ENCODE measurements at regions not wholly inside any gene's neighbourhood (a gene's known extent, or its start where the extent isn't known, plus 50 kb on each side); places are given as distances from the start of the nearest gene placed in this dataset.
A peak's percentile ranks its signal among the peaks of the same experiment; 100 is the strongest.

- H3K4me1 Mint-ChIP-seq (ENCODE audit: low read depth) = peaks cover 39% of the 10 kb centered on the region
- CTCF ChIA-PET = interaction anchor here (0.6 to 2.3 kb wide), 13 partner anchors 9 to 1873 kb away, joined by 3 to 14 read pairs (median 5); no protein-coding TSS in a partner anchor
- peak; percentile 89 for DNase-seq
- no peaks in the 10 kb centered on the region for H3K9me3 Mint-ChIP-seq (ENCODE audit: insufficient read depth)
- ATAC-seq = peak; percentile 87
- H3K27ac Mint-ChIP-seq = peak overlapping the region; percentile 84
- no peaks in the 10 kb centered on the region for H3K36me3 Mint-ChIP-seq (ENCODE audit: low read depth)
- H3K4me3 Mint-ChIP-seq = peak overlapping the region; percentile 75
- POLR2A ChIA-PET = no interaction called here
- no peaks in the 10 kb centered on the region for H3K27me3 Mint-ChIP-seq (ENCODE audit: low read depth)
Measured at GRCh38 chr12:98397323-98398105, 117.9 kb upstream of the TMPO start.

- POLR2A ChIA-PET = no interaction called here
- DNase-seq (peak; percentile 76), ATAC-seq (peak; percentile 81)
- H3K27ac Mint-ChIP-seq = peak overlapping the region; percentile 21
- H3K36me3 Mint-ChIP-seq (ENCODE audit: low read depth) = no peaks in the 10 kb centered on the region
- H3K27me3 Mint-ChIP-seq (ENCODE audit: low read depth) = no peaks in the 10 kb centered on the region
- H3K4me1 Mint-ChIP-seq (ENCODE audit: low read depth) = peaks cover 46% of the 10 kb centered on the region
- CTCF ChIA-PET = interaction anchor here (0.7 to 2.1 kb wide), 5 partner anchors 18 to 1250 kb away, joined by 3 to 8 read pairs (median 4); no protein-coding TSS in a partner anchor
- H3K4me3 Mint-ChIP-seq = peak overlapping the region; percentile 20
- H3K9me3 Mint-ChIP-seq (ENCODE audit: insufficient read depth) = no peaks in the 10 kb centered on the region
Measured at GRCh38 chr12:98399532-98399931, 115.9 kb upstream of the TMPO start.

DNA sequence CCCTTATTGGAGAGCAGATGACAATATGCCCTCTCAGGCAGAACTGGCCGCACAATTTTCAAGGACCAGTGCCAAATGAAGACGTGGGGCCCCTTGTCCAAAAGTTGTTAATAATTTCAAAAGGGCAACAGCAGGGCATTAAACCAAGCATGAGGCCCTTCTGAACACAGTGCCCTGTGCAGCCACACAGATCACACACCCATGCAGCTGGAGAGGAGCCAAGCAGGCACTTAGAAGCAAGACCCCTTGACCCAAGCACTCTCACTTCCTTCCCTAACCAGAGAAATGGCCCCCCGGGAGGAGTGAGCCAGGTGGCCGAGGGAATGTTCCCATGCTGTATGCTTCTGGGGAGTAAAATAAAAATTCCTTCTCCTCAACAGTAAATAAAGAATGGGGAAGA, 114.0 kb upstream of the TMPO start:
- H3K9me3 Mint-ChIP-seq (ENCODE audit: insufficient read depth) = no peaks in the 10 kb centered on the region
- peaks cover 52% of the 10 kb centered on the region for H3K4me1 Mint-ChIP-seq (ENCODE audit: low read depth)
- no peaks in the 10 kb centered on the region for H3K36me3 Mint-ChIP-seq (ENCODE audit: low read depth)
- no peak overlapping the region for H3K27ac Mint-ChIP-seq
- CTCF ChIA-PET = interaction anchor here (1.3 to 2.1 kb wide), 2 partner anchors 23 to 1415 kb away, joined by 3 to 4 read pairs; no protein-coding TSS in a partner anchor
- no peak for ATAC-seq
- H3K27me3 Mint-ChIP-seq (ENCODE audit: low read depth) = no peaks in the 10 kb centered on the region
- H3K4me3 Mint-ChIP-seq = no peak overlapping the region
- no peak for DNase-seq
- POLR2A ChIA-PET = no interaction called here

- H3K36me3 Mint-ChIP-seq (ENCODE audit: low read depth) = no peaks in the 10 kb centered on the region
- H3K4me1 Mint-ChIP-seq (ENCODE audit: low read depth) = peaks cover 48% of the 10 kb centered on the region
- ChIA-PET POLR2A (no interaction called here), CTCF (no interaction called here)
- DNase-seq (no peak), ATAC-seq (no peak)
- no peak overlapping the region for H3K4me3 Mint-ChIP-seq
- no peaks in the 10 kb centered on the region for H3K27me3 Mint-ChIP-seq (ENCODE audit: low read depth)
- no peaks in the 10 kb centered on the region for H3K9me3 Mint-ChIP-seq (ENCODE audit: insufficient read depth)
- H3K27ac Mint-ChIP-seq = no peak overlapping the region
Measured at GRCh38 chr12:98402091-98402490, 113.3 kb upstream of the TMPO start.

GRCh38 chr12:98402671-98403070, 112.7 kb upstream of the TMPO start:
- no peaks in the 10 kb centered on the region for H3K9me3 Mint-ChIP-seq (ENCODE audit: insufficient read depth)
- H3K27me3 Mint-ChIP-seq (ENCODE audit: low read depth) = no peaks in the 10 kb centered on the region
- H3K27ac Mint-ChIP-seq = no peak overlapping the region
- peaks cover 42% of the 10 kb centered on the region for H3K4me1 Mint-ChIP-seq (ENCODE audit: low read depth)
- ATAC-seq = no peak
- ChIA-PET POLR2A (no interaction called here), CTCF (no interaction called here)
- DNase-seq = no peak
- no peaks in the 10 kb centered on the region for H3K36me3 Mint-ChIP-seq (ENCODE audit: low read depth)
- H3K4me3 Mint-ChIP-seq = no peak overlapping the region

- POLR2A ChIA-PET = interaction anchor here (0.7 kb wide), 1 partner anchor 10 kb away, joined by 3 read pairs; no protein-coding TSS in a partner anchor
- DNase-seq = no peak
- H3K27me3 Mint-ChIP-seq (ENCODE audit: low read depth) = no peaks in the 10 kb centered on the region
- H3K4me3 Mint-ChIP-seq = no peak overlapping the region
- H3K4me1 Mint-ChIP-seq (ENCODE audit: low read depth) = peaks cover 36% of the 10 kb centered on the region
- CTCF ChIA-PET = no interaction called here
- H3K9me3 Mint-ChIP-seq (ENCODE audit: insufficient read depth) = no peaks in the 10 kb centered on the region
- H3K36me3 Mint-ChIP-seq (ENCODE audit: low read depth) = no peaks in the 10 kb centered on the region
- ATAC-seq = no peak
- no peak overlapping the region for H3K27ac Mint-ChIP-seq
Measured at GRCh38 chr12:98403385-98403784, 112.0 kb upstream of the TMPO start.

DNA sequence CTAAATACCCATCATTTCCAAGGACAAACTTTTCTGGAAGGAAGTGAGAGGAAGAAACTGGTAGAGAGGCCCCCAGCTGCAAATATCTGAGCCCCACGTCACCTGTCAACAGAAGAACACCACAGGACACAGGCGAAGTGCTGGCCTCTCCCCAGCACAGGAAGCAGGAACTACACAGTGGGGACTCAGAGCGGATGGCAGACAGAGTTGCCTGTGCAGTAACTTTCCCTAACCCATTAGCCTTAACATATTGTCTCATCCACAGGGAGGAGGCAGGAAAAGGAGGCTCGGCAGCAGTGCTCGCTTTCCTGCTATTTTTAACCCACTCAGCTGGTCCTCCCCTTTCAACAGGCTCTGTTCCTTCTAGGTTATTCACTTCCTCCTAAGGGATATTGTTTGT, 111.5 kb upstream of the TMPO start:
- peak overlapping the region; percentile 11 for H3K27ac Mint-ChIP-seq
- no peak for ATAC-seq
- H3K27me3 Mint-ChIP-seq (ENCODE audit: low read depth) = no peaks in the 10 kb centered on the region
- H3K4me3 Mint-ChIP-seq = no peak overlapping the region
- peaks cover 31% of the 10 kb centered on the region for H3K4me1 Mint-ChIP-seq (ENCODE audit: low read depth)
- CTCF ChIA-PET = no interaction called here
- no peaks in the 10 kb centered on the region for H3K36me3 Mint-ChIP-seq (ENCODE audit: low read depth)
- POLR2A ChIA-PET = interaction anchor here (0.7 kb wide), 1 partner anchor 9 kb away, joined by 3 read pairs; no protein-coding TSS in a partner anchor
- H3K9me3 Mint-ChIP-seq (ENCODE audit: insufficient read depth) = no peaks in the 10 kb centered on the region
- no peak for DNase-seq

- POLR2A ChIA-PET = no interaction called here
- CTCF ChIA-PET = interaction anchor here (1.7 kb wide), 1 partner anchor 9 kb away, joined by 6 read pairs; no protein-coding TSS in a partner anchor
- no peak for ATAC-seq
- no peak for DNase-seq
- Mint-ChIP-seq H3K4me1 (ENCODE audit: low read depth) (peaks cover 15% of the 10 kb centered on the region), H3K27me3 (ENCODE audit: low read depth) (peaks cover 7% of the 10 kb centered on the region), H3K9me3 (ENCODE audit: insufficient read depth) (no peaks in the 10 kb centered on the region), H3K27ac (no peak overlapping the region), H3K4me3 (no peak overlapping the region), H3K36me3 (ENCODE audit: low read depth) (no peaks in the 10 kb centered on the region)
Measured at GRCh38 chr12:98405805-98406366, 109.5 kb upstream of the TMPO start.

- no peak for ATAC-seq
- Mint-ChIP-seq H3K4me3 (no peak overlapping the region), H3K27ac (no peak overlapping the region), H3K36me3 (ENCODE audit: low read depth) (no peaks in the 10 kb centered on the region), H3K9me3 (ENCODE audit: insufficient read depth) (no peaks in the 10 kb centered on the region), H3K27me3 (ENCODE audit: low read depth) (peaks cover 11% of the 10 kb centered on the region), H3K4me1 (ENCODE audit: low read depth) (peaks cover 15% of the 10 kb centered on the region)
- ChIA-PET POLR2A (no interaction called here), CTCF (interaction anchor here (1.7 kb wide), 1 partner anchor 9 kb away, joined by 6 read pairs; no protein-coding TSS in a partner anchor)
- no peak for DNase-seq
Measured at GRCh38 chr12:98406378-98406777, 109.0 kb upstream of the TMPO start.

GRCh38 chr12:98408681-98409080, 106.7 kb upstream of the TMPO start:
- H3K9me3 Mint-ChIP-seq (ENCODE audit: insufficient read depth) = no peaks in the 10 kb centered on the region
- ChIA-PET POLR2A (no interaction called here), CTCF (no interaction called here)
- peaks cover 13% of the 10 kb centered on the region for H3K27me3 Mint-ChIP-seq (ENCODE audit: low read depth)
- H3K4me1 Mint-ChIP-seq (ENCODE audit: low read depth) = peaks cover 15% of the 10 kb centered on the region
- H3K36me3 Mint-ChIP-seq (ENCODE audit: low read depth) = no peaks in the 10 kb centered on the region
- no peak overlapping the region for H3K27ac Mint-ChIP-seq
- DNase-seq (no peak), ATAC-seq (no peak)
- no peak overlapping the region for H3K4me3 Mint-ChIP-seq

DNA sequence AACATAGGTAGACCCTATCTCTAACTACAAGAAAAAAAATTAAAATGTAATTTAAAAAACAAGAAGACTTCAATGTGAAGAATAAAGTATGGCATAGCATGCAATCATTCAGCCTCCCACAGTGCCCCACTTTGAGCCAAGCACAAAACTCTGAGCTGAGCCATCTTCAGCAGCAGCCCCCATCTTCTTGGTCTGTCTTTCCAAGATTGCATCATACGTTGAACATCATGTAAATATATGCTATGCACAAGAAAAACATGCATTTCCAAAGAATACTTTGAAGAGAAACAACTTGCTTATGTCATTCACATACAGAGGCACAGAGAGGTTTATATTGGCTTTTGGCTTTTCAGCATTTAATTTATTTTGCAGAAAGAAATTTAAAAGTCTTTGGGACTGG, 105.8 kb upstream of the TMPO start:
- no peak for ATAC-seq
- H3K9me3 Mint-ChIP-seq (ENCODE audit: insufficient read depth) = no peaks in the 10 kb centered on the region

GRCh38 chr12:98410356-98410755, 105.0 kb upstream of the TMPO start:
- ATAC-seq = no peak
- no peak overlapping the region for H3K4me3 Mint-ChIP-seq
- H3K4me1 Mint-ChIP-seq (ENCODE audit: low read depth) = peaks cover 8% of the 10 kb centered on the region
- no peak overlapping the region for H3K27ac Mint-ChIP-seq
- ChIA-PET POLR2A (no interaction called here), CTCF (interaction anchor here (1.1 kb wide), 1 partner anchor 13 kb away, joined by 5 read pairs; no protein-coding TSS in a partner anchor)
- H3K27me3 Mint-ChIP-seq (ENCODE audit: low read depth) = peaks cover 13% of the 10 kb centered on the region
- no peaks in the 10 kb centered on the region for H3K36me3 Mint-ChIP-seq (ENCODE audit: low read depth)
- DNase-seq = no peak
- no peaks in the 10 kb centered on the region for H3K9me3 Mint-ChIP-seq (ENCODE audit: insufficient read depth)

More for the DNA sequence above, 105.8 kb upstream of the TMPO start:
- no peaks in the 10 kb centered on the region for H3K36me3 Mint-ChIP-seq (ENCODE audit: low read depth)
- ChIA-PET CTCF (no interaction called here), POLR2A (no interaction called here)
- H3K27ac Mint-ChIP-seq = no peak overlapping the region
- H3K4me3 Mint-ChIP-seq = no peak overlapping the region
- peaks cover 13% of the 10 kb centered on the region for H3K27me3 Mint-ChIP-seq (ENCODE audit: low read depth)
- DNase-seq = no peak
- peaks cover 8% of the 10 kb centered on the region for H3K4me1 Mint-ChIP-seq (ENCODE audit: low read depth)
